Osteoblast (primary cell): ENCODE measurements at regions not wholly inside any gene's neighbourhood (a gene's known extent, or its start where the extent isn't known, plus 50 kb on each side); places are given as distances from the start of the nearest gene placed in this dataset.

Experiments used
- DNase-seq: peaks from one replicate; pipeline ENCODE4 v3.0.0; 2011; ENCODE audit warnings: low spot score, mixed read lengths; ENCODE audit not compliant: insufficient read length; ENCODE audit errors: missing footprints
- H2AFZ ChIP-seq: 2 replicates; pipeline ENCODE4 v1.6.0; 2011; ENCODE audit warnings: mild to moderate bottlenecking, low read length
- H3K27ac ChIP-seq: 2 replicates; pipeline ENCODE4 v1.5.1; 2011; ENCODE audit warnings: mild to moderate bottlenecking, low read depth, low read length, moderate library complexity
- H3K27me3 ChIP-seq: 2 replicates; pipeline ENCODE4 v1.6.0; 2012; ENCODE audit warnings: mild to moderate bottlenecking, control low read depth, inconsistent platforms, low read length, moderate library complexity; ENCODE audit not compliant: insufficient read depth
- H3K36me3 ChIP-seq: 2 replicates; pipeline ENCODE4 v1.5.1; 2011; ENCODE audit warnings: mild to moderate bottlenecking, low read length, control low read depth, moderate library complexity; ENCODE audit not compliant: insufficient read depth
- H3K4me1 ChIP-seq: 2 replicates; pipeline ENCODE4 v1.5.1; 2011; ENCODE audit warnings: mild to moderate bottlenecking, low read length, control low read depth, moderate library complexity; ENCODE audit not compliant: insufficient read depth
- H3K4me2 ChIP-seq: 2 replicates; pipeline ENCODE4 v1.6.0; 2011; ENCODE audit warnings: mild to moderate bottlenecking, low read length; ENCODE audit not compliant: insufficient read depth
- H3K4me3 ChIP-seq: fragments of 200-600 bp; sonication (generic); 3 replicates; pipeline ENCODE4 v1.5.1; 2012; ENCODE audit warnings: mild to moderate bottlenecking, low read length, inconsistent platforms; ENCODE audit not compliant: insufficient read depth
- H3K79me2 ChIP-seq: 2 replicates; pipeline ENCODE4 v1.6.0; 2012; ENCODE audit warnings: mild to moderate bottlenecking, low read length, control low read depth, inconsistent platforms; ENCODE audit not compliant: insufficient read depth
- H3K9me3 ChIP-seq: 2 replicates; pipeline ENCODE4 v1.5.1; 2011; ENCODE audit warnings: low read depth, low read length, control low read depth
- H4K20me1 ChIP-seq: 2 replicates; pipeline ENCODE4 v1.6.0; 2012; ENCODE audit warnings: mild to moderate bottlenecking, low read length, control low read depth; ENCODE audit not compliant: insufficient read depth
- CTCF ChIP-seq: IDR thresholded peaks from 2 replicates; pipeline ENCODE4 v1.5.1; 2011; ENCODE audit warnings: mild to moderate bottlenecking, low read depth, low read length, moderate library complexity; ENCODE audit errors: extremely low read depth

- Histone ChIP-seq H4K20me1 (no peaks in the 10 kb centered on the region), H3K4me3 (no peak overlapping the region), H3K9me3 (no peaks in the 10 kb centered on the region), H3K4me2 (no peak overlapping the region), H3K4me1 (peaks cover 10% of the 10 kb centered on the region), H3K36me3 (no peaks in the 10 kb centered on the region), H2AFZ (no peak overlapping the region), H3K27me3 (no peaks in the 10 kb centered on the region), H3K79me2 (no peaks in the 10 kb centered on the region), H3K27ac (no peak overlapping the region)
- no peak for TF ChIP-seq CTCF
- no peak for DNase-seq
Measured at GRCh38 chr14:61627612-61628011, 67.7 kb upstream of the HIF1A start.

- Histone ChIP-seq H3K79me2 (no peaks in the 10 kb centered on the region), H3K4me2 (no peak overlapping the region), H3K36me3 (no peaks in the 10 kb centered on the region), H3K9me3 (no peaks in the 10 kb centered on the region), H2AFZ (no peak overlapping the region), H3K27me3 (no peaks in the 10 kb centered on the region), H3K4me1 (peaks cover 10% of the 10 kb centered on the region), H4K20me1 (no peaks in the 10 kb centered on the region), H3K4me3 (no peak overlapping the region), H3K27ac (no peak overlapping the region)
- TF ChIP-seq CTCF = no peak
- no peak for DNase-seq
Measured at GRCh38 chr14:61628016-61628725, 67.1 kb upstream of the HIF1A start.

GRCh38 chr14:61630399-61631044, 64.8 kb upstream of the HIF1A start:
- H3K4me2 ChIP-seq = no peak overlapping the region
- no peaks in the 10 kb centered on the region for H3K9me3 ChIP-seq
- no peaks in the 10 kb centered on the region for H3K4me1 ChIP-seq
- H3K79me2 ChIP-seq = no peaks in the 10 kb centered on the region
- H2AFZ ChIP-seq = no peak overlapping the region
- no peak overlapping the region for H3K4me3 ChIP-seq
- no peaks in the 10 kb centered on the region for H3K27me3 ChIP-seq
- DNase-seq = no peak
- H4K20me1 ChIP-seq = no peaks in the 10 kb centered on the region
- no peak overlapping the region for H3K27ac ChIP-seq
- TF ChIP-seq CTCF = no peak
- no peaks in the 10 kb centered on the region for H3K36me3 ChIP-seq

- H3K36me3 ChIP-seq = no peaks in the 10 kb centered on the region
- no peak for TF ChIP-seq CTCF
- H4K20me1 ChIP-seq = no peaks in the 10 kb centered on the region
- H3K4me2 ChIP-seq = no peak overlapping the region
- no peaks in the 10 kb centered on the region for H3K9me3 ChIP-seq
- DNase-seq = no peak
- H3K27ac ChIP-seq = no peak overlapping the region
- H3K4me3 ChIP-seq = no peak overlapping the region
- no peaks in the 10 kb centered on the region for H3K79me2 ChIP-seq
- no peaks in the 10 kb centered on the region for H3K4me1 ChIP-seq
- no peak overlapping the region for H2AFZ ChIP-seq
- no peaks in the 10 kb centered on the region for H3K27me3 ChIP-seq
Measured at GRCh38 chr14:61631045-61631687, 64.1 kb upstream of the HIF1A start.
